Peyer's patch (tissue), 4 donors: ENCODE measurements at regions not wholly inside any gene's neighbourhood (a gene's known extent, or its start where the extent isn't known, plus 50 kb on each side); places are given as distances from the start of the nearest gene placed in this dataset.

Experiments used
- CTCF ChIP-seq, 6 experiments: fragments of 450-650 bp in 4 of 6; fragments of 200-600 bp in 2 of 6; sonication (generic) in 1 of 6; IDR thresholded peaks; one replicate each; pipeline ENCODE4 v1.5.1; 2017 to 2019; ENCODE audit warnings: antibody characterized with exemption in 6 of 6, mild to moderate bottlenecking in 3 of 6, moderate library complexity in 1 of 6
- POLR2A ChIP-seq, 2 donors: fragments of 450-650 bp; IDR thresholded peaks; one replicate each; pipeline ENCODE4 v1.5.1; 2017; ENCODE audit warnings: antibody characterized with exemption in 2 of 2, mild to moderate bottlenecking in 2 of 2, moderate library complexity in 2 of 2

- TF ChIP-seq CTCF (IDR thresholded peaks at IDR 0.05) (no peak), POLR2A (IDR thresholded peaks at IDR 0.05) (no peak)
Measured at GRCh38 chr2:181197140-181197760, 216.8 kb downstream of the UBE2E3 start.
